HFFc6 (cell line): ENCODE measurements at regions not wholly inside any gene's neighbourhood (a gene's known extent, or its start where the extent isn't known, plus 50 kb on each side); places are given as distances from the start of the nearest gene placed in this dataset.

Source experiments
- DNase-seq: peaks from one replicate; pipeline ENCODE4 v3.0.0-alpha.2; 2018
- H3K27ac Mint-ChIP-seq: 2 replicates; pipeline ENCODE4 v1.8.0; 2020; ENCODE audit warnings: mild to moderate bottlenecking, mixed read lengths
- H3K27me3 Mint-ChIP-seq: 2 replicates; pipeline ENCODE4 v1.8.0; 2021; ENCODE audit warnings: mild to moderate bottlenecking, moderate library complexity, mixed read lengths; ENCODE audit not compliant: insufficient read depth
- H3K36me3 Mint-ChIP-seq: 2 replicates; pipeline ENCODE4 v1.8.0; 2021; ENCODE audit warnings: low read depth, mixed read lengths
- H3K4me1 Mint-ChIP-seq: 2 replicates; pipeline ENCODE4 v1.8.0; 2020; ENCODE audit warnings: low read depth, mixed read lengths
- H3K4me3 Mint-ChIP-seq: 2 replicates; pipeline ENCODE4 v1.8.0; 2020; ENCODE audit warnings: mild to moderate bottlenecking, moderate library complexity, mixed read lengths
- H3K9me3 Mint-ChIP-seq: 2 replicates; pipeline ENCODE4 v1.8.0; 2020; ENCODE audit warnings: mild to moderate bottlenecking, mixed read lengths
- TF ChIP-seq, protein P1 (sequence below): fragments of 200-600 bp; sonication (generic); IDR thresholded peaks from 2 replicates; pipeline ENCODE4 v1.5.0; 2021; ENCODE audit warnings: antibody characterized with exemption, mild to moderate bottlenecking

DNA sequence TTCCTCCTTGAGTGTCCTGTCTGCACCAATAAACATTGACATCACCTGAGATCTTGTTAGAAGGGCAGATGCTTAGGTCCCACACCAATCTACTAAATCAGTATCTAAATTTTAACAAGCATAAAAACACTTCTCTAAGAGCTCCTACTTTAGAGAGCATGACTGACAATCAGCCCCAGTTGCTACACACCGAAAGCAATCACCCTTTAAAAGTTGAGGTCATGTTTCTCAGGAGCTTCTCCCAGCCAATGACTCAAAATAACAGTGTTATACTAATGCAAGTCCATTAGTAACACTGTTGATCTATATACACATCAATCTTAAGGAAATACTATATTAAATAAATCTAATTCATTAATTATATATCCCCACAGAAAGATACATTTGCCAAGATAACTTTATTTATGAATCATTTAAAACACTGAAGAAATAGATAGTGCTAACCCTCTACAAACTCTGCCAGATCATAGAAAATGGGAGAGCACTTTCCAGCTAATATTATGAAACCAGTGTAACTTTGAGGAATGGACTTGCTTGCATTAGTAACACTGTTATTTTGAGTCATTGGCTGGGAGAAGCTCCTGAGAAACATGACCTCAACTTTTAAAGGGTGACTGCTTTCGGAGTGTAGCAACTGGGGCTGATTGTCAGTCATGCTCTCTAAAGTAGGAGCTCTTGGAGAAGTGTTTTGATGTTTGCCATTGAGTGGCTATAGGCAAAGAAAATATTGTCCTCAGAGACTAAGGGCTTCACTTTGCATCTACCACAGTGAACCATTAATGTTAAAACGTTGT is 109.8 kb upstream of the HDX start:
- Mint-ChIP-seq H3K4me3 (no peak overlapping the region), H3K9me3 (no peaks in the 10 kb centered on the region), H3K36me3 (no peaks in the 10 kb centered on the region), H3K27me3 (no peaks in the 10 kb centered on the region), H3K4me1 (no peaks in the 10 kb centered on the region), H3K27ac (no peak overlapping the region)
- TF ChIP-seq, protein P1, sequence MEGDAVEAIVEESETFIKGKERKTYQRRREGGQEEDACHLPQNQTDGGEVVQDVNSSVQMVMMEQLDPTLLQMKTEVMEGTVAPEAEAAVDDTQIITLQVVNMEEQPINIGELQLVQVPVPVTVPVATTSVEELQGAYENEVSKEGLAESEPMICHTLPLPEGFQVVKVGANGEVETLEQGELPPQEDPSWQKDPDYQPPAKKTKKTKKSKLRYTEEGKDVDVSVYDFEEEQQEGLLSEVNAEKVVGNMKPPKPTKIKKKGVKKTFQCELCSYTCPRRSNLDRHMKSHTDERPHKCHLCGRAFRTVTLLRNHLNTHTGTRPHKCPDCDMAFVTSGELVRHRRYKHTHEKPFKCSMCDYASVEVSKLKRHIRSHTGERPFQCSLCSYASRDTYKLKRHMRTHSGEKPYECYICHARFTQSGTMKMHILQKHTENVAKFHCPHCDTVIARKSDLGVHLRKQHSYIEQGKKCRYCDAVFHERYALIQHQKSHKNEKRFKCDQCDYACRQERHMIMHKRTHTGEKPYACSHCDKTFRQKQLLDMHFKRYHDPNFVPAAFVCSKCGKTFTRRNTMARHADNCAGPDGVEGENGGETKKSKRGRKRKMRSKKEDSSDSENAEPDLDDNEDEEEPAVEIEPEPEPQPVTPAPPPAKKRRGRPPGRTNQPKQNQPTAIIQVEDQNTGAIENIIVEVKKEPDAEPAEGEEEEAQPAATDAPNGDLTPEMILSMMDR, result no peak
- no peak for DNase-seq

DNA sequence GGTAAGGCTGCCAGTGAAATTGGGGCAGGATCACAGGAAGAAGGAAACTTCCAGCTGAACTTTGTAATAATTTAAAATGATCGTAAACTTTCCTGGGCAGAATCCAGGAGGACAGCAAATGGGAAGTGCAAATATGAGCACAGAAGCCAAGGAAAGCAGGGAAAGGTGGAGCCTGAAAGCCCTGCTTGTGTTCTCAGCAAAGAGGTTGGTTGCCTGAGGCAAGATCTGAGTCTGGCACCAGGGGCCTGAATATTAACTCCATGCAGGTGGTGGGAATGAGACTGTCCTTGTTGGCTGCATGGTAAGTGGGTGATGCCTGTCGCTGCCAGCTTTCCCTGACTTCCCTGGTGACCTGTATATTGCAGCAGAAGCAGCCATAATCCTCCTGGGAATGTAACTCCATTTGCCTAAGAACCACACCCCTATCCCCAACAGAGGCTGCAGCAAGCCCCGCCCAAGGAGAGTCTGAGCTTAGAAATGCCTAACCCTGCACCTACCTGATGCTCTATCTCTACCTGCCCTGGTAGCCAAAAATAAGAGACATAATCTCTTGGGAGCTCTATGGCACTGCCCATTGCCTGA is 132.0 kb upstream of the HDX start:
- no peak overlapping the region for H3K4me3 Mint-ChIP-seq
- no peaks in the 10 kb centered on the region for H3K9me3 Mint-ChIP-seq
- TF ChIP-seq, protein P1, result no peak
- DNase-seq, result no peak
- H3K36me3 Mint-ChIP-seq, result no peaks in the 10 kb centered on the region
- H3K27me3 Mint-ChIP-seq, result no peaks in the 10 kb centered on the region
- H3K27ac Mint-ChIP-seq, result no peak overlapping the region
- H3K4me1 Mint-ChIP-seq, result no peaks in the 10 kb centered on the region

- Mint-ChIP-seq H3K36me3 (no peaks in the 10 kb centered on the region), H3K9me3 (no peaks in the 10 kb centered on the region), H3K27me3 (no peaks in the 10 kb centered on the region), H3K27ac (no peak overlapping the region), H3K4me3 (no peak overlapping the region), H3K4me1 (no peaks in the 10 kb centered on the region)
- TF ChIP-seq, protein P1, result no peak
- no peak for DNase-seq
Observed at GRCh38 chrX:84666086-84666485, 163.8 kb upstream of the HDX start.

GRCh38 chrX:84690228-84690627 is 188.0 kb upstream of the HDX start:
- Mint-ChIP-seq H3K9me3 (no peaks in the 10 kb centered on the region), H3K36me3 (no peaks in the 10 kb centered on the region), H3K4me3 (no peak overlapping the region), H3K4me1 (no peaks in the 10 kb centered on the region), H3K27ac (no peak overlapping the region), H3K27me3 (no peaks in the 10 kb centered on the region; the same call in 1 of the 2 replicates)
- no peak for DNase-seq
- TF ChIP-seq, protein P1, result no peak

DNA sequence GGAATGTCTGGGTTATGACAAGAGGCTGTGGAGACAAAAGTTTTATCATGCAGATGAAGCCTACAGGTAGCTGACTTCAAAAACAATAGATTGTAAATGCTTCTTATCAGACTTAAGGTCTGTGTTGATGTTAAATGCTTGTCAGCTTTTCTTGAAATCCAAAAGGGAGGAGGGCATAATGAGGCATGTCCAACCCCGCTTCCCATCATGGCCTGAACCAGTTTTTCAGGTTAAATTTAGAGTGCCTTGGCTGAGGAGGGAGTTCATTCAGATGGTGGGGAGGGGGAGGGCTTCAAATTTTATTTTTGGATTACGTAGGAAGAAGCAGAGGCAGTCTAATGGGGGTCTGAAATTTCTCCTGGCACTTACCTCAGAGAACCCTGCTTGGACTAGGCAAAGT is 207.7 kb upstream of the HDX start:
- H3K27ac Mint-ChIP-seq, result no peak overlapping the region
- H3K4me1 Mint-ChIP-seq, result no peaks in the 10 kb centered on the region
- peaks cover 2% of the 10 kb centered on the region for H3K27me3 Mint-ChIP-seq
- H3K36me3 Mint-ChIP-seq, result no peaks in the 10 kb centered on the region
- TF ChIP-seq, protein P1, result no peak
- H3K4me3 Mint-ChIP-seq, result no peak overlapping the region
- DNase-seq, result no peak
- H3K9me3 Mint-ChIP-seq, result no peaks in the 10 kb centered on the region
